SK-N-MC (cell line): ENCODE measurements at regions not wholly inside any gene's neighbourhood (a gene's known extent, or its start where the extent isn't known, plus 50 kb on each side); places are given as distances from the start of the nearest gene placed in this dataset.

Experiments
- DNase-seq: peaks from one replicate; pipeline ENCODE4 v3.0.0-alpha.2; 2011; ENCODE audit warnings: low read depth, low spot score
- H3K27ac ChIP-seq: fragments of 200-600 bp; sonication (generic); 2 replicates; pipeline ENCODE4 v1.5.1; 2016; ENCODE audit warnings: mixed run types
- H3K36me3 ChIP-seq: fragments of 200-600 bp; sonication (generic); 2 replicates; pipeline ENCODE4 v1.6.1; 2017; ENCODE audit warnings: antibody characterized with exemption, low read length, mixed read lengths; ENCODE audit not compliant: insufficient read depth
- H3K4me3 ChIP-seq: fragments of 200-600 bp; sonication (generic); 2 replicates; pipeline ENCODE4 v1.5.1; 2016
- H3K9ac ChIP-seq: fragments of 200-600 bp; sonication (generic); 2 replicates; pipeline ENCODE4 v1.8.0; 2017; ENCODE audit warnings: mixed run types, mixed read lengths; ENCODE audit not compliant: insufficient read length
- H3K9me3 ChIP-seq: fragments of 200-600 bp; sonication (generic); 2 replicates; pipeline ENCODE4 v1.6.1; 2017; ENCODE audit warnings: low read depth, mild to moderate bottlenecking, antibody characterized with exemption, low read length, moderate library complexity, mixed read lengths
- EZH2 ChIP-seq: fragments of 200-600 bp; sonication (generic); IDR thresholded peaks from one replicate; pipeline ENCODE4 v1.6.1; 2017; ENCODE audit warnings: antibody characterized with exemption
- FOXP2 ChIP-seq: optimal IDR thresholded peaks from 2 replicates; pipeline ENCODE3; 2011; ENCODE audit warnings: mild to moderate bottlenecking, moderate library complexity; ENCODE audit not compliant: insufficient read depth; ENCODE audit errors: extremely low read length, control extremely low read depth
- POLR2AphosphoS5 ChIP-seq: IDR thresholded peaks from 2 replicates; pipeline ENCODE4 v1.6.1; 2012; ENCODE audit warnings: mild to moderate bottlenecking, low read depth, low read length, borderline replicate concordance

- no peaks in the 10 kb centered on the region for H3K9me3 ChIP-seq
- H3K9ac ChIP-seq: no peak overlapping the region
- DNase-seq: peak; percentile 39
- no peak overlapping the region for H3K27ac ChIP-seq
- no peak overlapping the region for H3K4me3 ChIP-seq
- H3K36me3 ChIP-seq: no peaks in the 10 kb centered on the region
- TF ChIP-seq EZH2 (no peak), FOXP2 (no peak), POLR2AphosphoS5 (no peak; the same call in 1 of the 2 replicates)
Measured at GRCh38 chr4:136078976-136079375, 1453.3 kb downstream of the PCDH18 start.

GRCh38 chr4:136056748-136057147, 1475.5 kb downstream of the PCDH18 start:
- Histone ChIP-seq H3K9ac (no peak overlapping the region), H3K36me3 (no peaks in the 10 kb centered on the region), H3K27ac (no peak overlapping the region), H3K9me3 (no peaks in the 10 kb centered on the region), H3K4me3 (no peak overlapping the region)
- TF ChIP-seq EZH2 (no peak), POLR2AphosphoS5 (no peak)
- no peak for DNase-seq

GRCh38 chr4:136055360-136055759, 1476.9 kb downstream of the PCDH18 start:
- TF ChIP-seq POLR2AphosphoS5: no peak
- no peak for TF ChIP-seq EZH2
- TF ChIP-seq FOXP2: no peak
- Histone ChIP-seq H3K9me3 (no peaks in the 10 kb centered on the region), H3K9ac (no peak overlapping the region), H3K4me3 (no peak overlapping the region), H3K36me3 (no peaks in the 10 kb centered on the region), H3K27ac (no peak overlapping the region)
- DNase-seq: no peak

GRCh38 chr4:136036744-136037143, 1495.5 kb downstream of the PCDH18 start:
- no peak overlapping the region for H3K27ac ChIP-seq
- no peak overlapping the region for H3K4me3 ChIP-seq
- no peak for DNase-seq
- no peak overlapping the region for H3K9ac ChIP-seq
- H3K9me3 ChIP-seq: no peaks in the 10 kb centered on the region
- H3K36me3 ChIP-seq: no peaks in the 10 kb centered on the region
- TF ChIP-seq FOXP2 (no peak), EZH2 (no peak)

GRCh38 chr4:136032391-136032790, 1499.9 kb downstream of the PCDH18 start:
- H3K4me3 ChIP-seq: no peak overlapping the region
- no peak for DNase-seq
- no peaks in the 10 kb centered on the region for H3K9me3 ChIP-seq
- H3K27ac ChIP-seq: no peak overlapping the region
- TF ChIP-seq POLR2AphosphoS5: no peak
- no peak for TF ChIP-seq EZH2
- TF ChIP-seq FOXP2: no peak
- no peak overlapping the region for H3K9ac ChIP-seq
- no peaks in the 10 kb centered on the region for H3K36me3 ChIP-seq

GRCh38 chr4:136025540-136025939, 1506.8 kb downstream of the PCDH18 start:
- DNase-seq: no peak
- Histone ChIP-seq H3K36me3 (no peaks in the 10 kb centered on the region), H3K27ac (no peak overlapping the region), H3K4me3 (no peak overlapping the region), H3K9me3 (no peaks in the 10 kb centered on the region), H3K9ac (no peak overlapping the region)
- TF ChIP-seq POLR2AphosphoS5 (no peak), EZH2 (no peak), FOXP2 (no peak)

GRCh38 chr4:136017556-136017955, 1514.7 kb downstream of the PCDH18 start:
- Histone ChIP-seq H3K36me3 (no peaks in the 10 kb centered on the region), H3K9me3 (no peaks in the 10 kb centered on the region), H3K27ac (no peak overlapping the region), H3K4me3 (no peak overlapping the region), H3K9ac (no peak overlapping the region)
- TF ChIP-seq POLR2AphosphoS5 (no peak), FOXP2 (no peak), EZH2 (no peak)
- DNase-seq: no peak

GRCh38 chr4:136012220-136012619, 1520.1 kb downstream of the PCDH18 start:
- no peaks in the 10 kb centered on the region for H3K9me3 ChIP-seq
- TF ChIP-seq FOXP2 (no peak), POLR2AphosphoS5 (no peak), EZH2 (no peak)
- peak overlapping the region; percentile 14; the same call in 1 of the 2 replicates for H3K4me3 ChIP-seq
- peak; percentile 30 for DNase-seq
- H3K27ac ChIP-seq: no peak overlapping the region; the same call in 1 of the 2 replicates
- H3K9ac ChIP-seq: no peak overlapping the region
- H3K36me3 ChIP-seq: no peaks in the 10 kb centered on the region

GRCh38 chr4:136009258-136009832, 1522.9 kb downstream of the PCDH18 start:
- Histone ChIP-seq H3K36me3 (no peaks in the 10 kb centered on the region), H3K9me3 (no peaks in the 10 kb centered on the region), H3K27ac (no peak overlapping the region), H3K4me3 (no peak overlapping the region), H3K9ac (no peak overlapping the region)
- TF ChIP-seq POLR2AphosphoS5: no peak
- TF ChIP-seq EZH2: no peak
- no peak for TF ChIP-seq FOXP2
- DNase-seq: no peak
